ENCODE measurements at regions not wholly inside any gene's neighbourhood (a gene's known extent, or its start where the extent isn't known, plus 50 kb on each side); places are given as distances from the start of the nearest gene placed in this dataset.

DNA sequence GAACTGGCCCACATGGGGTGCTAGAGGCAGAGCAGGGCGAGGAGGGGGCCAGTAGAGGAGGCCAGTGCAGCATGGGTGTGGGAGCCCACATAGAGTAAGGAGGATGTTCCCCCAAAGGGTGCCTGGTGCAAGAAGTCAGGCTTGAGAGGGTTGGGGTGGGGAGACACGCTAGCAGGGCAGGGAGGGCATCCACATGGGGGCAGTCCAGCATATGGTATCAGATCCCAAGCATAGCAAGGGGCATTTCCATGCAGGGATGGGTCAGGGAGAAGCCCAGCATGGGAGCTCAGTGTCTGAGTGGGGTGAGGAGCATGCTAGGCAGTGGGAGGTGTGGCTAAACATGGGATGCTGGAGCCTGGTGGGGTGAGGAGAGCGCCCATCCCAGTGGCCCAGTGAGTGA, 213.7 kb downstream of the COPRS start:
- ChIA-PET CTCF (no interaction called here), POLR2A (no interaction called here)
- Mint-ChIP-seq H3K36me3 (peaks cover 42% of the 10 kb centered on the region), H3K9me3 (peaks cover 66% of the 10 kb centered on the region), H3K4me3 (no peak overlapping the region), H3K27ac (no peak overlapping the region), H3K27me3 (ENCODE audit: low read depth) (peaks cover 5% of the 10 kb centered on the region), H3K4me1 (no peaks in the 10 kb centered on the region)
- no peak for ATAC-seq
- TF ChIP-seq ZNF423 (CRISPR knock-in tag; IDR thresholded peaks at IDR 0.05) (no peak), GTF2I (CRISPR knock-in tag; conservative IDR thresholded peaks at IDR 0.05) (no peak), ELF4 (CRISPR knock-in tag; IDR thresholded peaks at IDR 0.05; ENCODE audit: low read depth) (no peak), SMAD3 (CRISPR knock-in tag; IDR thresholded peaks at IDR 0.05; ENCODE audit: borderline replicate concordance) (no peak), CREB1 (CRISPR knock-in tag; IDR thresholded peaks at IDR 0.05) (no peak), ESRRA (CRISPR knock-in tag; IDR thresholded peaks at IDR 0.05; ENCODE audit: borderline replicate concordance) (no peak), SOX15 (CRISPR knock-in tag; IDR thresholded peaks at IDR 0.05) (no peak), MXD4 (CRISPR knock-in tag; IDR thresholded peaks at IDR 0.05; ENCODE audit: borderline replicate concordance) (no peak)
- TF ChIP-seq, protein P1, sequence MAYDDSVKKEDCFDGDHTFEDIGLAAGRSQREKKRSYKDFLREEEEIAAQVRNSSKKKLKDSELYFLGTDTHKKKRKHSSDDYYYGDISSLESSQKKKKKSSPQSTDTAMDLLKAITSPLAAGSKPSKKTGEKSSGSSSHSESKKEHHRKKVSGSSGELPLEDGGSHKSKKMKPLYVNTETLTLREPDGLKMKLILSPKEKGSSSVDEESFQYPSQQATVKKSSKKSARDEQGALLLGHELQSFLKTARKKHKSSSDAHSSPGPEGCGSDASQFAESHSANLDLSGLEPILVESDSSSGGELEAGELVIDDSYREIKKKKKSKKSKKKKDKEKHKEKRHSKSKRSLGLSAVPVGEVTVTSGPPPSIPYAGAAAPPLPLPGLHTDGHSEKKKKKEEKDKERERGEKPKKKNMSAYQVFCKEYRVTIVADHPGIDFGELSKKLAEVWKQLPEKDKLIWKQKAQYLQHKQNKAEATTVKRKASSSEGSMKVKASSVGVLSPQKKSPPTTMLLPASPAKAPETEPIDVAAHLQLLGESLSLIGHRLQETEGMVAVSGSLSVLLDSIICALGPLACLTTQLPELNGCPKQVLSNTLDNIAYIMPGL (CRISPR knock-in tag; IDR thresholded peaks at IDR 0.05) = no peak
- TF ChIP-seq, protein P2, sequence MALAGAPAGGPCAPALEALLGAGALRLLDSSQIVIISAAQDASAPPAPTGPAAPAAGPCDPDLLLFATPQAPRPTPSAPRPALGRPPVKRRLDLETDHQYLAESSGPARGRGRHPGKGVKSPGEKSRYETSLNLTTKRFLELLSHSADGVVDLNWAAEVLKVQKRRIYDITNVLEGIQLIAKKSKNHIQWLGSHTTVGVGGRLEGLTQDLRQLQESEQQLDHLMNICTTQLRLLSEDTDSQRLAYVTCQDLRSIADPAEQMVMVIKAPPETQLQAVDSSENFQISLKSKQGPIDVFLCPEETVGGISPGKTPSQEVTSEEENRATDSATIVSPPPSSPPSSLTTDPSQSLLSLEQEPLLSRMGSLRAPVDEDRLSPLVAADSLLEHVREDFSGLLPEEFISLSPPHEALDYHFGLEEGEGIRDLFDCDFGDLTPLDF (CRISPR knock-in tag; IDR thresholded peaks at IDR 0.05) = no peak
- TF ChIP-seq, protein P3, sequence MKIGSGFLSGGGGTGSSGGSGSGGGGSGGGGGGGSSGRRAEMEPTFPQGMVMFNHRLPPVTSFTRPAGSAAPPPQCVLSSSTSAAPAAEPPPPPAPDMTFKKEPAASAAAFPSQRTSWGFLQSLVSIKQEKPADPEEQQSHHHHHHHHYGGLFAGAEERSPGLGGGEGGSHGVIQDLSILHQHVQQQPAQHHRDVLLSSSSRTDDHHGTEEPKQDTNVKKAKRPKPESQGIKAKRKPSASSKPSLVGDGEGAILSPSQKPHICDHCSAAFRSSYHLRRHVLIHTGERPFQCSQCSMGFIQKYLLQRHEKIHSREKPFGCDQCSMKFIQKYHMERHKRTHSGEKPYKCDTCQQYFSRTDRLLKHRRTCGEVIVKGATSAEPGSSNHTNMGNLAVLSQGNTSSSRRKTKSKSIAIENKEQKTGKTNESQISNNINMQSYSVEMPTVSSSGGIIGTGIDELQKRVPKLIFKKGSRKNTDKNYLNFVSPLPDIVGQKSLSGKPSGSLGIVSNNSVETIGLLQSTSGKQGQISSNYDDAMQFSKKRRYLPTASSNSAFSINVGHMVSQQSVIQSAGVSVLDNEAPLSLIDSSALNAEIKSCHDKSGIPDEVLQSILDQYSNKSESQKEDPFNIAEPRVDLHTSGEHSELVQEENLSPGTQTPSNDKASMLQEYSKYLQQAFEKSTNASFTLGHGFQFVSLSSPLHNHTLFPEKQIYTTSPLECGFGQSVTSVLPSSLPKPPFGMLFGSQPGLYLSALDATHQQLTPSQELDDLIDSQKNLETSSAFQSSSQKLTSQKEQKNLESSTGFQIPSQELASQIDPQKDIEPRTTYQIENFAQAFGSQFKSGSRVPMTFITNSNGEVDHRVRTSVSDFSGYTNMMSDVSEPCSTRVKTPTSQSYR (CRISPR knock-in tag; IDR thresholded peaks at IDR 0.05) = no peak
- TF ChIP-seq, protein P4, sequence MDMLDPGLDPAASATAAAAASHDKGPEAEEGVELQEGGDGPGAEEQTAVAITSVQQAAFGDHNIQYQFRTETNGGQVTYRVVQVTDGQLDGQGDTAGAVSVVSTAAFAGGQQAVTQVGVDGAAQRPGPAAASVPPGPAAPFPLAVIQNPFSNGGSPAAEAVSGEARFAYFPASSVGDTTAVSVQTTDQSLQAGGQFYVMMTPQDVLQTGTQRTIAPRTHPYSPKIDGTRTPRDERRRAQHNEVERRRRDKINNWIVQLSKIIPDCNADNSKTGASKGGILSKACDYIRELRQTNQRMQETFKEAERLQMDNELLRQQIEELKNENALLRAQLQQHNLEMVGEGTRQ (CRISPR knock-in tag; IDR thresholded peaks at IDR 0.05) = no peak
- no peak for DNase-seq (ENCODE audit: low spot score)

DNA sequence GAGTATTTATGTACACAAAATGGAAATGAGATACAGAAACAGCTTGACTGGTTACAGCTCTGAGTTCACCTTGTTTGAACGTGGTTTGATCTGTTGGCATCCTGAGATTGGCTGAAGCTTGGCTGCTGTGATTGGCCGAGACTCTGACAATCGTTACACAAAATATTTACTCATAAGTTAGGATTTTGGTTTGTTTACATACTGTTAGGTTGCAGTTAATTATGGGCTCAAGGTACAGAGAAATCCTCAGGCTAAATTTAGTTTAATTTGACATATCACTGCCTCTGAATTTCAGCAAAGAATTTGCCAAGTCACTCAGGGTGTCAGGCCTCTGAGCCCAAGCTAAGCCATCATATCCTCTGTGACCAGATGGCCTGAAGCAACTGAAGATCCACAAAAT, 227.3 kb downstream of the COPRS start:
- no peak for DNase-seq (ENCODE audit: low spot score)
- ChIA-PET CTCF (no interaction called here), POLR2A (no interaction called here)
- Mint-ChIP-seq H3K36me3 (peaks cover 30% of the 10 kb centered on the region), H3K9me3 (peaks cover 65% of the 10 kb centered on the region), H3K27me3 (ENCODE audit: low read depth) (peaks cover 10% of the 10 kb centered on the region), H3K27ac (no peak overlapping the region), H3K4me1 (no peaks in the 10 kb centered on the region), H3K4me3 (no peak overlapping the region)
- ATAC-seq = no peak
- TF ChIP-seq, protein P5, sequence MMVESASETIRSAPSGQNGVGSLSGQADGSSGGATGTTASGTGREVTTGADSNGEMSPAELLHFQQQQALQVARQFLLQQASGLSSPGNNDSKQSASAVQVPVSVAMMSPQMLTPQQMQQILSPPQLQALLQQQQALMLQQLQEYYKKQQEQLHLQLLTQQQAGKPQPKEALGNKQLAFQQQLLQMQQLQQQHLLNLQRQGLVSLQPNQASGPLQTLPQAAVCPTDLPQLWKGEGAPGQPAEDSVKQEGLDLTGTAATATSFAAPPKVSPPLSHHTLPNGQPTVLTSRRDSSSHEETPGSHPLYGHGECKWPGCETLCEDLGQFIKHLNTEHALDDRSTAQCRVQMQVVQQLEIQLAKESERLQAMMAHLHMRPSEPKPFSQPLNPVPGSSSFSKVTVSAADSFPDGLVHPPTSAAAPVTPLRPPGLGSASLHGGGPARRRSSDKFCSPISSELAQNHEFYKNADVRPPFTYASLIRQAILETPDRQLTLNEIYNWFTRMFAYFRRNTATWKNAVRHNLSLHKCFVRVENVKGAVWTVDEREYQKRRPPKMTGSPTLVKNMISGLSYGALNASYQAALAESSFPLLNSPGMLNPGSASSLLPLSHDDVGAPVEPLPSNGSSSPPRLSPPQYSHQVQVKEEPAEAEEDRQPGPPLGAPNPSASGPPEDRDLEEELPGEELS (CRISPR knock-in tag; IDR thresholded peaks at IDR 0.05) = no peak
- no peak for TF ChIP-seq ELF4 (CRISPR knock-in tag; IDR thresholded peaks at IDR 0.05; ENCODE audit: low read depth)
- TF ChIP-seq, protein P1 (CRISPR knock-in tag; IDR thresholded peaks at IDR 0.05) = no peak
- no peak for TF ChIP-seq ZNF671 (CRISPR knock-in tag; IDR thresholded peaks at IDR 0.05)
- no peak for TF ChIP-seq ZNF396 (CRISPR knock-in tag; IDR thresholded peaks at IDR 0.05; ENCODE audit: borderline replicate concordance)
- no peak for TF ChIP-seq ZNF423 (CRISPR knock-in tag; IDR thresholded peaks at IDR 0.05)
- no peak for TF ChIP-seq CREM (CRISPR knock-in tag; IDR thresholded peaks at IDR 0.05)
- no peak for TF ChIP-seq MXD4 (CRISPR knock-in tag; IDR thresholded peaks at IDR 0.05; ENCODE audit: borderline replicate concordance)
- TF ChIP-seq ZNF263 (CRISPR knock-in tag; IDR thresholded peaks at IDR 0.05; ENCODE audit: low read depth) = no peak
- TF ChIP-seq FOXJ3 (CRISPR knock-in tag; IDR thresholded peaks at IDR 0.05; ENCODE audit: borderline replicate concordance) = no peak
- TF ChIP-seq, protein P6, sequence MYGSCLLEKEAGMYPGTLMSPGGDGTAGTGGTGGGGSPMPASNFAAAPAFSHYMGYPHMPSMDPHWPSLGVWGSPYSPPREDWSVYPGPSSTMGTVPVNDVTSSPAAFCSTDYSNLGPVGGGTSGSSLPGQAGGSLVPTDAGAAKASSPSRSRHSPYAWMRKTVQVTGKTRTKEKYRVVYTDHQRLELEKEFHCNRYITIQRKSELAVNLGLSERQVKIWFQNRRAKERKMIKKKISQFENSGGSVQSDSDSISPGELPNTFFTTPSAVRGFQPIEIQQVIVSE (CRISPR knock-in tag; IDR thresholded peaks at IDR 0.05; ENCODE audit: borderline replicate concordance) = no peak
- no peak for TF ChIP-seq ETV6 (CRISPR knock-in tag; IDR thresholded peaks at IDR 0.05)
- TF ChIP-seq, protein P7, sequence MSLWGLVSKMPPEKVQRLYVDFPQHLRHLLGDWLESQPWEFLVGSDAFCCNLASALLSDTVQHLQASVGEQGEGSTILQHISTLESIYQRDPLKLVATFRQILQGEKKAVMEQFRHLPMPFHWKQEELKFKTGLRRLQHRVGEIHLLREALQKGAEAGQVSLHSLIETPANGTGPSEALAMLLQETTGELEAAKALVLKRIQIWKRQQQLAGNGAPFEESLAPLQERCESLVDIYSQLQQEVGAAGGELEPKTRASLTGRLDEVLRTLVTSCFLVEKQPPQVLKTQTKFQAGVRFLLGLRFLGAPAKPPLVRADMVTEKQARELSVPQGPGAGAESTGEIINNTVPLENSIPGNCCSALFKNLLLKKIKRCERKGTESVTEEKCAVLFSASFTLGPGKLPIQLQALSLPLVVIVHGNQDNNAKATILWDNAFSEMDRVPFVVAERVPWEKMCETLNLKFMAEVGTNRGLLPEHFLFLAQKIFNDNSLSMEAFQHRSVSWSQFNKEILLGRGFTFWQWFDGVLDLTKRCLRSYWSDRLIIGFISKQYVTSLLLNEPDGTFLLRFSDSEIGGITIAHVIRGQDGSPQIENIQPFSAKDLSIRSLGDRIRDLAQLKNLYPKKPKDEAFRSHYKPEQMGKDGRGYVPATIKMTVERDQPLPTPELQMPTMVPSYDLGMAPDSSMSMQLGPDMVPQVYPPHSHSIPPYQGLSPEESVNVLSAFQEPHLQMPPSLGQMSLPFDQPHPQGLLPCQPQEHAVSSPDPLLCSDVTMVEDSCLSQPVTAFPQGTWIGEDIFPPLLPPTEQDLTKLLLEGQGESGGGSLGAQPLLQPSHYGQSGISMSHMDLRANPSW (CRISPR knock-in tag; conservative IDR thresholded peaks at IDR 0.05; ENCODE audit: low read depth) = no peak

Data from WTC11 (cell line).